PC-3 (cell line): ENCODE measurements at regions not wholly inside any gene's neighbourhood (a gene's known extent, or its start where the extent isn't known, plus 50 kb on each side); places are given as distances from the start of the nearest gene placed in this dataset.

Source experiments
- CTCF ChIP-seq: fragments of 300-600 bp; sonication (generic); conservative IDR thresholded peaks from 2 replicates; pipeline ENCODE4 v1.5.1; 2017; ENCODE audit warnings: antibody characterized with exemption, low read depth, mild to moderate bottlenecking, low read length
- EZH2 ChIP-seq: fragments of 300-600 bp; sonication (generic); IDR thresholded peaks from one replicate; pipeline ENCODE4 v1.6.1; 2017; ENCODE audit warnings: antibody characterized with exemption, mild to moderate bottlenecking, low read length; ENCODE audit not compliant: unreplicated experiment
- EZH2phosphoT487 ChIP-seq: fragments of 300-600 bp; sonication (generic); IDR thresholded peaks from 2 replicates; pipeline ENCODE4 v1.6.1; 2018; ENCODE audit warnings: mild to moderate bottlenecking, antibody characterized with exemption, low read length, borderline replicate concordance

- TF ChIP-seq CTCF (no peak), EZH2phosphoT487 (no peak), EZH2 (no peak)
Observed at GRCh38 chr18:77974329-77974728, 724.7 kb downstream of the GALR1 start.
